ENCODE measurements at regions not wholly inside any gene's neighbourhood (a gene's known extent, or its start where the extent isn't known, plus 50 kb on each side); places are given as distances from the start of the nearest gene placed in this dataset.

DNA sequence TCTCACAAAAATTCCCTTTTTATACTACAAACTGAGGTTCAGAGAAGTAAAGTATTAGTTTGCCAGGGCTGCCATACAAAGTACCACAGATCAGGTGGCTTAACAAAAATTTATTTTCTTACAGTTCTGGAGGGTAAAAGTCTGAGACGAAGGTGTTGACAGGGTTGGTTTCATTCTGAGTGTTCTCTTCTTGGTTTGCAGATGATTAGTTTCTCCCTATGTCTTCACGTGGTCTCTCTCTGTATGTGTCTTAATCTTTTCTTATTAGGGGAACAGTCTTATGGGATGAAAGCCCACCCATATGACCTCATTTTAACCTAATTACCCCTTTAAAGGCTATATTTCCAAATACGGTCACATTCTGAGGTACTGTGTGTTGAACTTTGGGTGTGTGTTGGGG lies 274.2 kb downstream of the BRINP1 start:
- H2BK120ac ChIP-seq (ENCODE audit: low read depth, low read length, poor library complexity, severe bottlenecking): no peak overlapping the region
- H2AFZ ChIP-seq (ENCODE audit: low read length): no peak overlapping the region
- Mint-ChIP-seq H3K27ac (no peak overlapping the region), H3K4me3 (no peak overlapping the region), H3K4me1 (peaks cover 3 to 9% of the 10 kb centered on the region in 2 experiments; a peak in 2 of 4 replicates), H3K27me3 (ENCODE audit: low read depth) (no peaks in the 10 kb centered on the region), H3K9me3 (no peaks in the 10 kb centered on the region), H3K36me3 (ENCODE audit: insufficient read depth in 1 of 3, low read depth in 3 of 3) (no peaks in the 10 kb centered on the region)
- TF ChIP-seq CTCF (conservative IDR thresholded peaks at IDR 0.05): no peak
- H3K56ac ChIP-seq (ENCODE audit: insufficient read length, low read depth, low read length): no peak overlapping the region
- H4K20me1 ChIP-seq (ENCODE audit: control insufficient read depth, insufficient read depth, insufficient read length): no peaks in the 10 kb centered on the region
- H3K23ac ChIP-seq (ENCODE audit: insufficient read length, low read depth, low read length): no peak overlapping the region
- no peaks in the 10 kb centered on the region for H3K4me1 ChIP-seq (ENCODE audit: insufficient read depth, low read length)
- H3T11ph ChIP-seq (ENCODE audit: low read length): no peak overlapping the region
- no peak overlapping the region for H2AK5ac ChIP-seq (ENCODE audit: insufficient read length, low read length)
- H3K4me2 ChIP-seq (ENCODE audit: insufficient read depth, insufficient read length, low read length): no peak overlapping the region
- no peak overlapping the region for H4K8ac ChIP-seq (replicated peaks; ENCODE audit: insufficient read length, low read depth, low read length)
- H3K14ac ChIP-seq (ENCODE audit: insufficient read depth, low read length): no peak overlapping the region
- no peak overlapping the region for H4K91ac ChIP-seq (ENCODE audit: insufficient read length, low read depth, low read length)
- no CpG with 5 or more reads among the region's 3 CpGs for WGBS (ENCODE audit: extremely low coverage, insufficient read length, low lambda C conversion rate)
- no peaks in the 10 kb centered on the region for H3K23me2 ChIP-seq (ENCODE audit: insufficient read length, low read depth, low read length, poor library complexity, severe bottlenecking)
- no peak overlapping the region for H4K5ac ChIP-seq (ENCODE audit: insufficient read length, low read depth, low read length)
- H3K27ac ChIP-seq (ENCODE audit: insufficient read length, low read depth, low read length): no peak overlapping the region
- H3K79me1 ChIP-seq (ENCODE audit: insufficient read depth, low read depth, low read length, poor library complexity, severe bottlenecking): no peaks in the 10 kb centered on the region
- H3K27me3 ChIP-seq (ENCODE audit: insufficient read depth, low read length): no peaks in the 10 kb centered on the region
- no peak overlapping the region for H3K9ac ChIP-seq (ENCODE audit: extremely low read depth, insufficient read length, low read length)
- H3K9me3 ChIP-seq (ENCODE audit: control insufficient read depth, low read depth, low read length): no peaks in the 10 kb centered on the region
- no peak overlapping the region for H3K18ac ChIP-seq (ENCODE audit: insufficient read length, low read depth, low read length)
- H3K4ac ChIP-seq (ENCODE audit: low read depth, low read length): no peak overlapping the region
- H2BK5ac ChIP-seq (ENCODE audit: insufficient read length, low read length): no peak overlapping the region
- no peak overlapping the region for H2BK12ac ChIP-seq (ENCODE audit: insufficient read length, low read depth, low read length)
- H3K79me2 ChIP-seq (ENCODE audit: insufficient read depth, low read length): no peaks in the 10 kb centered on the region
- DNase-seq: no peak
- H2BK20ac ChIP-seq (ENCODE audit: low read depth, low read length, poor library complexity, severe bottlenecking): no peak overlapping the region
- H2BK15ac ChIP-seq (ENCODE audit: low read depth, low read length): no peak overlapping the region

Measured in H9 (cell line).